GM23338 (cell line): ENCODE measurements at regions not wholly inside any gene's neighbourhood (a gene's known extent, or its start where the extent isn't known, plus 50 kb on each side); places are given as distances from the start of the nearest gene placed in this dataset.

ENCODE experiments used
- ATAC-seq: fragments of 200-7000 bp; cut with Tn5 transposase; 3 replicates; pipeline ENCODE4 v1.9.1; 2020
- DNase-seq: peaks from one replicate; pipeline ENCODE4 v3.0.0-alpha.2; 2015; ENCODE audit warnings: low spot score
- H2AFZ ChIP-seq: fragments of 200-600 bp; sonication (generic); 2 replicates; pipeline ENCODE4 v1.8.0; 2016; ENCODE audit warnings: antibody characterized with exemption, mild to moderate bottlenecking, moderate library complexity
- H3F3A ChIP-seq: fragments of 200-600 bp; sonication (generic); replicated peaks from 2 replicates; pipeline ENCODE4 v1.8.0; 2017; ENCODE audit warnings: antibody characterized with exemption, mixed run types, low read depth
- H3K27ac ChIP-seq: fragments of 200-600 bp; sonication (generic); 2 replicates; pipeline ENCODE4 v1.6.1; 2016; ENCODE audit warnings: low read depth
- H3K27me3 ChIP-seq: fragments of 200-600 bp; sonication (generic); 2 replicates; pipeline ENCODE4 v1.8.0; 2016; ENCODE audit warnings: mild to moderate bottlenecking, mixed run types, moderate library complexity; ENCODE audit not compliant: insufficient read depth
- H3K36me3 ChIP-seq: fragments of 200-600 bp; sonication (generic); 2 replicates; pipeline ENCODE4 v1.8.0; 2016; ENCODE audit warnings: mild to moderate bottlenecking; ENCODE audit not compliant: insufficient read depth
- H3K4me1 ChIP-seq: fragments of 200-600 bp; sonication (generic); 2 replicates; pipeline ENCODE4 v1.8.0; 2016; ENCODE audit warnings: mild to moderate bottlenecking, moderate library complexity; ENCODE audit not compliant: insufficient read depth
- H3K4me2 ChIP-seq: fragments of 200-600 bp; sonication (generic); 2 replicates; pipeline ENCODE4 v1.7.1; 2017; ENCODE audit warnings: mixed run types
- H3K4me3 ChIP-seq: fragments of 200-600 bp; sonication (generic); 2 replicates; pipeline ENCODE4 v1.6.1; 2016; ENCODE audit warnings: mixed run types
- H3K79me2 ChIP-seq: fragments of 200-600 bp; sonication (generic); replicated peaks from 2 replicates; pipeline ENCODE4 v1.8.0; 2017; ENCODE audit warnings: mild to moderate bottlenecking; ENCODE audit not compliant: insufficient read depth
- H3K9me2 ChIP-seq: fragments of 200-600 bp; sonication (generic); 2 replicates; pipeline ENCODE4 v1.8.0; 2017; ENCODE audit not compliant: insufficient read depth
- H4K20me1 ChIP-seq: fragments of 200-600 bp; sonication (generic); replicated peaks from 2 replicates; pipeline ENCODE4 v1.8.0; 2017; ENCODE audit warnings: mild to moderate bottlenecking; ENCODE audit not compliant: insufficient read depth
- H3K27ac Mint-ChIP-seq: 2 replicates; pipeline ENCODE4 v1.8.0; 2020; ENCODE audit warnings: inconsistent platforms, mild to moderate bottlenecking, moderate library complexity, mixed read lengths
- H3K27me3 Mint-ChIP-seq: 3 replicates; pipeline ENCODE4 v1.8.0; 2022; ENCODE audit warnings: low read depth, mild to moderate bottlenecking, moderate library complexity, mixed read lengths, inconsistent platforms; ENCODE audit not compliant: insufficient read depth, poor library complexity
- H3K36me3 Mint-ChIP-seq: 3 replicates; pipeline ENCODE4 v1.8.0; 2021; ENCODE audit warnings: low read depth, mild to moderate bottlenecking, inconsistent platforms, moderate library complexity, mixed read lengths
- H3K4me1 Mint-ChIP-seq: 3 replicates; pipeline ENCODE4 v1.8.0; 2020; ENCODE audit warnings: mild to moderate bottlenecking, inconsistent platforms, mixed read lengths
- H3K4me3 Mint-ChIP-seq: 3 replicates; pipeline ENCODE4 v1.8.0; 2021; ENCODE audit warnings: moderate library complexity, mild to moderate bottlenecking, inconsistent platforms, mixed read lengths
- H3K9me3 Mint-ChIP-seq: 3 replicates; pipeline ENCODE4 v1.8.0; 2020; ENCODE audit warnings: moderate library complexity, mild to moderate bottlenecking, inconsistent platforms, mixed read lengths
- CREB1 ChIP-seq: fragments of 250-450 bp; sonication (Bioruptor Pico); IDR thresholded peaks from 2 replicates; pipeline ENCODE4 v1.5.0; 2020; ENCODE audit warnings: low read depth, mild to moderate bottlenecking, moderate library complexity
- CTCF ChIP-seq, 2 experiments: fragments of 200-600 bp in 1 of 2; sonication (generic) in 1 of 2; conservative IDR thresholded peaks; 2 replicates each; pipeline versions ENCODE4 v1.5.1 to v1.6.1; 2016 to 2017; ENCODE audit warnings: antibody characterized with exemption in 2 of 2, low read depth in 2 of 2, mild to moderate bottlenecking in 2 of 2, moderate library complexity in 1 of 2
- ETS1 ChIP-seq: IDR thresholded peaks from 2 replicates; pipeline ENCODE4 v1.6.1; 2016; ENCODE audit warnings: antibody characterized with exemption
- EZH2 ChIP-seq: fragments of 200-600 bp; sonication (generic); IDR thresholded peaks from one replicate; pipeline ENCODE4 v1.8.0; 2017; ENCODE audit warnings: antibody characterized with exemption, mild to moderate bottlenecking, low read depth; ENCODE audit not compliant: unreplicated experiment
- EZH2phosphoT487 ChIP-seq: fragments of 200-600 bp; sonication (generic); IDR thresholded peaks from one replicate; pipeline ENCODE4 v1.8.1; 2018; ENCODE audit warnings: antibody characterized with exemption; ENCODE audit not compliant: unreplicated experiment
- JUNB ChIP-seq: IDR thresholded peaks from one replicate; pipeline ENCODE4 v1.6.1; 2016; ENCODE audit warnings: antibody characterized with exemption; ENCODE audit not compliant: unreplicated experiment
- NANOG ChIP-seq: IDR thresholded peaks from 2 replicates; pipeline ENCODE4 v1.6.1; 2016; ENCODE audit warnings: antibody characterized with exemption, borderline replicate concordance
- POLR2AphosphoS5 ChIP-seq: IDR thresholded peaks from 2 replicates; pipeline ENCODE4 v1.6.1; 2016; ENCODE audit warnings: antibody characterized with exemption, low read depth
- REST ChIP-seq: IDR thresholded peaks from one replicate; pipeline ENCODE4 v1.6.1; 2018; ENCODE audit warnings: antibody characterized with exemption; ENCODE audit not compliant: unreplicated experiment
- STAT1 ChIP-seq: IDR thresholded peaks from one replicate; pipeline ENCODE4 v1.6.1; 2016; ENCODE audit warnings: antibody characterized with exemption; ENCODE audit not compliant: unreplicated experiment
- ZNF114 ChIP-seq: fragments of 250-450 bp; sonication (Bioruptor Pico); IDR thresholded peaks from 2 replicates; pipeline ENCODE4 v1.5.0; 2020; ENCODE audit warnings: mild to moderate bottlenecking, moderate library complexity
- ZNF331 ChIP-seq: fragments of 250-450 bp; sonication (Bioruptor Pico); IDR thresholded peaks from 2 replicates; pipeline ENCODE4 v1.5.0; 2020; ENCODE audit warnings: low read depth, mild to moderate bottlenecking, moderate library complexity
- ZNF462 ChIP-seq: fragments of 250-450 bp; sonication (Bioruptor Pico); IDR thresholded peaks from 2 replicates; pipeline ENCODE4 v1.5.0; 2020; ENCODE audit warnings: mild to moderate bottlenecking, moderate library complexity

GRCh38 chr1:234928642-234929041 is 200.0 kb downstream of the TOMM20 start:
- no peak overlapping the region for H3K4me2 ChIP-seq
- no peak for DNase-seq
- no peak for ATAC-seq
- H3K27me3 Mint-ChIP-seq: peaks cover 15% of the 10 kb centered on the region
- H3K9me3 Mint-ChIP-seq: no peaks in the 10 kb centered on the region
- TF ChIP-seq ZNF462 (CRISPR knock-in tag): no peak
- no peak for TF ChIP-seq REST
- TF ChIP-seq EZH2: no peak
- no peak for TF ChIP-seq JUNB
- TF ChIP-seq CTCF (conservative IDR thresholded peaks at IDR 0.05; ENCODE audit: low read depth in 2 of 2): no peak
- TF ChIP-seq EZH2phosphoT487: no peak
- no peak for TF ChIP-seq STAT1
- TF ChIP-seq POLR2AphosphoS5: no peak
- TF ChIP-seq ZNF114: no peak
- no peak for TF ChIP-seq CREB1 (CRISPR knock-in tag)
- TF ChIP-seq NANOG: no peak
- no peak for TF ChIP-seq ETS1
- TF ChIP-seq ZNF331 (CRISPR knock-in tag): no peak
- H3K27ac Mint-ChIP-seq: peak overlapping the region; percentile 54; the same call in 1 of the 2 replicates
- no peaks in the 10 kb centered on the region for H3K36me3 ChIP-seq
- no peaks in the 10 kb centered on the region for H3K79me2 ChIP-seq
- no peaks in the 10 kb centered on the region for H4K20me1 ChIP-seq
- no peak overlapping the region for H3K4me3 Mint-ChIP-seq
- no peaks in the 10 kb centered on the region for H3K27me3 ChIP-seq
- no peak overlapping the region for H3K27ac ChIP-seq
- H3K4me1 ChIP-seq: peaks cover 4% of the 10 kb centered on the region; the same call in 1 of the 2 replicates
- H3K9me2 ChIP-seq: no peaks in the 10 kb centered on the region
- peak overlapping the region; percentile 59; the same call in 1 of the 2 replicates for H2AFZ ChIP-seq
- H3K36me3 Mint-ChIP-seq: no peaks in the 10 kb centered on the region
- H3F3A ChIP-seq: no peaks in the 10 kb centered on the region
- H3K4me3 ChIP-seq: no peak overlapping the region
- peaks cover 32% of the 10 kb centered on the region for H3K4me1 Mint-ChIP-seq
